ENCODE measurements at regions not wholly inside any gene's neighbourhood (a gene's known extent, or its start where the extent isn't known, plus 50 kb on each side); places are given as distances from the start of the nearest gene placed in this dataset.

DNA sequence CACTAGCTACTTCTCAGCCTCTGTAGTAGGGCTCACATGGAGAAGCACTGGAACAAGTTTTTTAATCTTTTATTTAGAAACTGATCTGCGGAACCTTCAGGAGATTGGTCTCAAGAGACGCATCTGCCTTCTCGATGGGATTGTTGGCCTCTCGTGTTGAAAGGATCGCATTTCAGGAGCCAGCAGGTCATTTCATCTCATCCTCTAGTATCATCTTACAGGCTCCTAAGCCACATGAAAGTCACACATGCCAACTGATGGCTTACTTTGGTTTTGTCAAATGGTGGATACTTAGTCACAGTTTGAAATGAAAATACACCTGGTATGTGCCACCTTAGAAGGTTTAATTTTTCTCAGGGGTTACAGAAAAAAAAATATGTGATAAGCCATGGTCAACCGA lies 1703.6 kb downstream of the EFNB2 start:
- TF ChIP-seq, protein P1, sequence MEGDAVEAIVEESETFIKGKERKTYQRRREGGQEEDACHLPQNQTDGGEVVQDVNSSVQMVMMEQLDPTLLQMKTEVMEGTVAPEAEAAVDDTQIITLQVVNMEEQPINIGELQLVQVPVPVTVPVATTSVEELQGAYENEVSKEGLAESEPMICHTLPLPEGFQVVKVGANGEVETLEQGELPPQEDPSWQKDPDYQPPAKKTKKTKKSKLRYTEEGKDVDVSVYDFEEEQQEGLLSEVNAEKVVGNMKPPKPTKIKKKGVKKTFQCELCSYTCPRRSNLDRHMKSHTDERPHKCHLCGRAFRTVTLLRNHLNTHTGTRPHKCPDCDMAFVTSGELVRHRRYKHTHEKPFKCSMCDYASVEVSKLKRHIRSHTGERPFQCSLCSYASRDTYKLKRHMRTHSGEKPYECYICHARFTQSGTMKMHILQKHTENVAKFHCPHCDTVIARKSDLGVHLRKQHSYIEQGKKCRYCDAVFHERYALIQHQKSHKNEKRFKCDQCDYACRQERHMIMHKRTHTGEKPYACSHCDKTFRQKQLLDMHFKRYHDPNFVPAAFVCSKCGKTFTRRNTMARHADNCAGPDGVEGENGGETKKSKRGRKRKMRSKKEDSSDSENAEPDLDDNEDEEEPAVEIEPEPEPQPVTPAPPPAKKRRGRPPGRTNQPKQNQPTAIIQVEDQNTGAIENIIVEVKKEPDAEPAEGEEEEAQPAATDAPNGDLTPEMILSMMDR (IDR thresholded peaks at IDR 0.05): no peak
- TF ChIP-seq POLR2A (IDR thresholded peaks at IDR 0.05) (no peak), POLR2AphosphoS5 (IDR thresholded peaks at IDR 0.05) (no peak)

All from breast epithelium (tissue), 3 donors.